ENCODE measurements at regions not wholly inside any gene's neighbourhood (a gene's known extent, or its start where the extent isn't known, plus 50 kb on each side); places are given as distances from the start of the nearest gene placed in this dataset.

DNA sequence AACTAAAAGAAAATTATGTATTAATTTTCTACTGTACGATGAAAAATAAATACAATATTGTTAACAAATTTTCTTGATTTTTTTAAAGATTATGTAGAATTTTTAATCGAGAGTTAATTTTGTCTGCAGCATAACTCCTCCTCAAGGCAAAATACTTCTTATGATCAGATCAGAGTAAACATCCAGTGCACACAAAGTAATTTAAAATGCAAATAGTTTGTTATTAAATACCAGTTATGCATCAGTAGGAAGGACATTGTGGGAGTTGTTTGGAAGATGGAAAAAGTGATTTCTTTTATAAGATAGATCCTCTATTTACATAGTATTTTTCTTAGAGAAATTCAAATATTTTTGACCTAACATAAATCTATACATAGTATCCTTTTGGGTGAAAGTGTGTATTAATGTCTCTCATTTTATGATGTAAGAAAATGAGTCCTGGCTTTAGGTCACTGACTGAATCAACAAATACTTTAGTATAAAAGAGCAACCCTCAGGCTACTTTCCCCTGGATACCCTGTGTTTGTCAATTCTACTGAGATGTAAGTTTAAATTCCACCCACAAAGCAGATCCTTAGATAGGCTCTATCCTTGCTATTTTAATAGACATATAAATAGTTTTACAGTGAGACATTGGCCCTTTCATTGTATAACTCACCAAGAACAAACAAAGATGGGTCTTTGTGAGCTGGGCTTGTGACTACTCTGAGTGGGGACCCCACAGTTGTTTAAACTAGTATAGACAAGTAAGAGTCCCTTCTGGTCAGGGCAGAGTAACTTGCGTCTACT, 1133.7 kb downstream of the GATA3 start:
- Histone ChIP-seq H3K4me3 (replicated peaks; ENCODE audit: insufficient read depth, low read length) (no peak overlapping the region), H3K27me3 (ENCODE audit: insufficient read depth, poor library complexity, severe bottlenecking) (no peaks in the 10 kb centered on the region), H3K27ac (replicated peaks) (no peak overlapping the region)
- no peak for DNase-seq (ENCODE audit: low read depth in 1 of 2, low spot score in 1 of 2)
- no peak for TF ChIP-seq SPI1 (IDR thresholded peaks at IDR 0.05; ENCODE audit: borderline replicate concordance, low read depth)
- TF ChIP-seq, protein P1, sequence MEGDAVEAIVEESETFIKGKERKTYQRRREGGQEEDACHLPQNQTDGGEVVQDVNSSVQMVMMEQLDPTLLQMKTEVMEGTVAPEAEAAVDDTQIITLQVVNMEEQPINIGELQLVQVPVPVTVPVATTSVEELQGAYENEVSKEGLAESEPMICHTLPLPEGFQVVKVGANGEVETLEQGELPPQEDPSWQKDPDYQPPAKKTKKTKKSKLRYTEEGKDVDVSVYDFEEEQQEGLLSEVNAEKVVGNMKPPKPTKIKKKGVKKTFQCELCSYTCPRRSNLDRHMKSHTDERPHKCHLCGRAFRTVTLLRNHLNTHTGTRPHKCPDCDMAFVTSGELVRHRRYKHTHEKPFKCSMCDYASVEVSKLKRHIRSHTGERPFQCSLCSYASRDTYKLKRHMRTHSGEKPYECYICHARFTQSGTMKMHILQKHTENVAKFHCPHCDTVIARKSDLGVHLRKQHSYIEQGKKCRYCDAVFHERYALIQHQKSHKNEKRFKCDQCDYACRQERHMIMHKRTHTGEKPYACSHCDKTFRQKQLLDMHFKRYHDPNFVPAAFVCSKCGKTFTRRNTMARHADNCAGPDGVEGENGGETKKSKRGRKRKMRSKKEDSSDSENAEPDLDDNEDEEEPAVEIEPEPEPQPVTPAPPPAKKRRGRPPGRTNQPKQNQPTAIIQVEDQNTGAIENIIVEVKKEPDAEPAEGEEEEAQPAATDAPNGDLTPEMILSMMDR (IDR thresholded peaks at IDR 0.05; ENCODE audit: insufficient read depth, low read length), result no peak
- TF ChIP-seq, protein P2, sequence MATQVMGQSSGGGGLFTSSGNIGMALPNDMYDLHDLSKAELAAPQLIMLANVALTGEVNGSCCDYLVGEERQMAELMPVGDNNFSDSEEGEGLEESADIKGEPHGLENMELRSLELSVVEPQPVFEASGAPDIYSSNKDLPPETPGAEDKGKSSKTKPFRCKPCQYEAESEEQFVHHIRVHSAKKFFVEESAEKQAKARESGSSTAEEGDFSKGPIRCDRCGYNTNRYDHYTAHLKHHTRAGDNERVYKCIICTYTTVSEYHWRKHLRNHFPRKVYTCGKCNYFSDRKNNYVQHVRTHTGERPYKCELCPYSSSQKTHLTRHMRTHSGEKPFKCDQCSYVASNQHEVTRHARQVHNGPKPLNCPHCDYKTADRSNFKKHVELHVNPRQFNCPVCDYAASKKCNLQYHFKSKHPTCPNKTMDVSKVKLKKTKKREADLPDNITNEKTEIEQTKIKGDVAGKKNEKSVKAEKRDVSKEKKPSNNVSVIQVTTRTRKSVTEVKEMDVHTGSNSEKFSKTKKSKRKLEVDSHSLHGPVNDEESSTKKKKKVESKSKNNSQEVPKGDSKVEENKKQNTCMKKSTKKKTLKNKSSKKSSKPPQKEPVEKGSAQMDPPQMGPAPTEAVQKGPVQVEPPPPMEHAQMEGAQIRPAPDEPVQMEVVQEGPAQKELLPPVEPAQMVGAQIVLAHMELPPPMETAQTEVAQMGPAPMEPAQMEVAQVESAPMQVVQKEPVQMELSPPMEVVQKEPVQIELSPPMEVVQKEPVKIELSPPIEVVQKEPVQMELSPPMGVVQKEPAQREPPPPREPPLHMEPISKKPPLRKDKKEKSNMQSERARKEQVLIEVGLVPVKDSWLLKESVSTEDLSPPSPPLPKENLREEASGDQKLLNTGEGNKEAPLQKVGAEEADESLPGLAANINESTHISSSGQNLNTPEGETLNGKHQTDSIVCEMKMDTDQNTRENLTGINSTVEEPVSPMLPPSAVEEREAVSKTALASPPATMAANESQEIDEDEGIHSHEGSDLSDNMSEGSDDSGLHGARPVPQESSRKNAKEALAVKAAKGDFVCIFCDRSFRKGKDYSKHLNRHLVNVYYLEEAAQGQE (IDR thresholded peaks at IDR 0.05; ENCODE audit: insufficient replicate concordance, low read depth), result no peak
- TF ChIP-seq GABPA (IDR thresholded peaks at IDR 0.05; ENCODE audit: low read depth), result no peak
- no peak for TF ChIP-seq POLR2AphosphoS5 (IDR thresholded peaks at IDR 0.05; ENCODE audit: low read depth)

DNA sequence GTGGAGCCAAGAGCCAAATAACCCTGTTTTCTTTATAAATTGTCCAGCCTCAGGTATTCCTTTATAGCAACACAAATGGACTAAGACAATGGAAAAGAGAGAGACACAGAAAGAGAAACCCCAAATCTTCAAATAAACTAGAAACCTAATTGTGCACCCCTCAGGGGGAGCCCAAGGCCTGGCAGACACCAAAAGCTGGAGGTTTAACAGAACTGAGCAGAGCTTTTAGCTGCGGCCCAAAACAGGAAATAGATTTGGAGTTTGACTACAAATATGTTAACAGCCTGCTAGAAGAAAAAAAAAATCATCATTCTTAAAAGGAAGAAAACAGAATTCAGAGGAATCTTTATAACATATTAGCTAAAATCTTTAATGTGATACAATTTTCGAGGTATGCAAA, 1135.0 kb downstream of the GATA3 start:
- no peak overlapping the region for H3K4me3 ChIP-seq (replicated peaks; ENCODE audit: insufficient read depth, low read length)
- H3K27me3 ChIP-seq (ENCODE audit: insufficient read depth, poor library complexity, severe bottlenecking), result no peaks in the 10 kb centered on the region
- TF ChIP-seq GABPA (IDR thresholded peaks at IDR 0.05; ENCODE audit: low read depth), result no peak
- TF ChIP-seq, protein P1 (IDR thresholded peaks at IDR 0.05; ENCODE audit: insufficient read depth, low read length), result no peak
- no peak for TF ChIP-seq POLR2AphosphoS5 (IDR thresholded peaks at IDR 0.05; ENCODE audit: low read depth)
- DNase-seq (ENCODE audit: low read depth in 1 of 2, low spot score in 1 of 2), result no peak
- no peak overlapping the region for H3K27ac ChIP-seq (replicated peaks)

DNA sequence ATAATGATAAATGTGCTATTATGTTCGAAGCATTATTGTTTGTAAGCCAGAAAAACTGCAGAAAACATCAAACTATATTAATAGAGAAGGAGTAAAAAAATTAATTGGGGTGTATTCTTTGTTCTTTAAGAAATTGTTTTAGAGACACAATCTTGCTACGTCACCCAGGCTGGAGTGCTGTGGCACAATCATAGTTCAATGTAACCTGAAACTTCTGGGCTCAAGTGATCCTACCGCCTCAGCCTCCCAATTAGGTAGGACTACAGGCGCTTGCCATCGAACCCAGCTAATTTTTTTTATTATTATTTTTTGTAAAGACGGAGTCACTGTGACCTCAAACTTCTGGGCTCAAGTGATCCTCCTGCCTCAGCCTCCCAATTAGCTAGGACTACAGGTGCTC, 1138.6 kb downstream of the GATA3 start:
- H3K4me3 ChIP-seq (replicated peaks; ENCODE audit: insufficient read depth, low read length), result no peak overlapping the region
- DNase-seq (ENCODE audit: low read depth in 1 of 2, low spot score in 1 of 2), result no peak
- TF ChIP-seq SPI1 (IDR thresholded peaks at IDR 0.05; ENCODE audit: borderline replicate concordance, low read depth) (no peak), GABPA (IDR thresholded peaks at IDR 0.05; ENCODE audit: low read depth) (no peak), POLR2AphosphoS5 (IDR thresholded peaks at IDR 0.05; ENCODE audit: low read depth) (no peak)
- TF ChIP-seq, protein P1 (IDR thresholded peaks at IDR 0.05; ENCODE audit: insufficient read depth, low read length), result no peak
- TF ChIP-seq, protein P2 (IDR thresholded peaks at IDR 0.05; ENCODE audit: insufficient replicate concordance, low read depth), result no peak
- H3K27me3 ChIP-seq (ENCODE audit: insufficient read depth, poor library complexity, severe bottlenecking), result no peaks in the 10 kb centered on the region
- no peak overlapping the region for H3K27ac ChIP-seq (replicated peaks)

Measured in HL-60 (cell line).